GM19023 (cell line): ENCODE measurements at regions not wholly inside any gene's neighbourhood (a gene's known extent, or its start where the extent isn't known, plus 50 kb on each side); places are given as distances from the start of the nearest gene placed in this dataset.
"Not testable (repeated sequence)": the region's sequence is repeated elsewhere in the genome, so short reads cannot be mapped to it uniquely, and the experiment has no call there.

Experiments
- ATAC-seq: cut with Tn5 transposase; IDR thresholded peaks from one replicate; pipeline ENCODE4 v1.9.1; 2021; ENCODE audit warnings: mild to moderate bottlenecking, moderate library complexity; ENCODE audit not compliant: unreplicated experiment

- ATAC-seq: no peak
These were observed 1010.8 kb downstream of the OTOL1 start for GRCh38 chr3:162507397-162507796.

GRCh38 chr3:162512488-162512887 is 1015.9 kb downstream of the OTOL1 start:
- ATAC-seq: no peak

GRCh38 chr3:162517110-162517509 is 1020.5 kb downstream of the OTOL1 start:
- ATAC-seq: no peak

- no peak for ATAC-seq
These were observed 1025.1 kb downstream of the OTOL1 start for GRCh38 chr3:162521669-162522068.

- no peak for ATAC-seq
These were observed 1028.6 kb downstream of the OTOL1 start for GRCh38 chr3:162525066-162525742.

DNA sequence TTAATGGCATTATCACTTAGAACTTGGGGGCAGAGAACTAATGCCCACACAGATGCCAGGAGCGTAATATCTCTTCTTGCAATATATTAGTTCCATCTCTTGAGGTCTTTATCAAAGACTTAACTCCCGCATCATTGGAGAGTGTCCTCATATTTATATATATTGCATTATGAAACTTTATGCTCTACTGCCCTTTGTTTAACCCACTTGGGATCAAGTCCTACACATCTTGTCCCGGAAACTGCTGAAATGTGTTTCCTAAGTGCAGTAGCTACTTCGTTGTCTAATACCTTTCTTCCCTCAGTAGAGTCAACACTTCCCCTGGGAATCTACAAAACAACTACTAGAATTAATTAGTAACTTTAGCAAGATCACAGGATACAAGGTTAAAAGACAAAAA is 1029.2 kb downstream of the OTOL1 start:
- ATAC-seq: no peak

GRCh38 chr3:162534431-162534830 is 1037.8 kb downstream of the OTOL1 start:
- no peak for ATAC-seq

DNA sequence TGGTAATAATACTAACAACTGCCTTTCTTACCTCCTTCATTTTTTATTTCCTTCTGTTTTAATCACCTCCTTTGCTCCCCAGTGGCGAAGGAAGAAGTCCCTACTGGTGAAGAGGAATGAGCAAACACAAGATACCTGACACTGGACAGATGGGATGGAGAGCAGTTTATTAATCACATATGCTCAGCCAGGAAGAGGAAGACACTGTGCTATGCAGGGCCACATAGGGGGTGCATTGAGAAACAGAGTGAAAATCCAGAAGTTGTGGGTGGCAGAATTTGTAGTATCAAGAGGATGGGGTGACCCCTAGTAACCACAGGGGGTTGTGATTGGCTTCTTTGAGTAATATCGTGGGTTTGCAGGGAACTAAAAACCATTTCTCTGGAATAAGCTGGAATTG is 1041.9 kb downstream of the OTOL1 start:
- ATAC-seq: no peak

GRCh38 chr3:162538906-162539305 is 1042.3 kb downstream of the OTOL1 start:
- ATAC-seq: no peak

- no peak for ATAC-seq
These were observed 1043.8 kb downstream of the OTOL1 start for GRCh38 chr3:162540421-162540820.

DNA sequence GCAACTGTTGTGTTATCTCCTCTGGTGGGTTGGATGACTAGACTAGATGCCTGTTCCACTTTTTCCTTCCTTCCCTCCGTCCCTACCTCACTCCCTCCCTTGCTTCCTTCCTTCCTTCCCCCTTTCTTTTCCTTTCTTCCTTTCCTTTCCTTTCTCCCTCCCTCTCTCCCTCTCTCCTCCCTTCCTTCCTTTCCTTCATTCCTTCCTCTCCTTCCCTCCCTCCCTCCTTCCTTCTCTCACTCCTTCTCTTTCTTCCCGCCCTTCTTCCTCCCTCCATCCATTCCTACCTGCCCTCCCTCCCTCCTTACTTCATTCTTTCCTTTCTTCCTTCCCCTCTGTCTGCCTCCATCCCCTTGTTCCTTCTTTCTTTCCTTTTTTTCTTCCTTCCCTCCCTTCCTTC is 1045.3 kb downstream of the OTOL1 start:
- no peak for ATAC-seq

GRCh38 chr3:162544246-162544645 is 1047.6 kb downstream of the OTOL1 start:
- ATAC-seq: no peak

GRCh38 chr3:162546910-162547309 is 1050.3 kb downstream of the OTOL1 start:
- no peak for ATAC-seq

- ATAC-seq: no peak
These were observed 1050.7 kb downstream of the OTOL1 start for GRCh38 chr3:162547321-162547720.

GRCh38 chr3:162555761-162556160 is 1059.2 kb downstream of the OTOL1 start:
- ATAC-seq: no peak

DNA sequence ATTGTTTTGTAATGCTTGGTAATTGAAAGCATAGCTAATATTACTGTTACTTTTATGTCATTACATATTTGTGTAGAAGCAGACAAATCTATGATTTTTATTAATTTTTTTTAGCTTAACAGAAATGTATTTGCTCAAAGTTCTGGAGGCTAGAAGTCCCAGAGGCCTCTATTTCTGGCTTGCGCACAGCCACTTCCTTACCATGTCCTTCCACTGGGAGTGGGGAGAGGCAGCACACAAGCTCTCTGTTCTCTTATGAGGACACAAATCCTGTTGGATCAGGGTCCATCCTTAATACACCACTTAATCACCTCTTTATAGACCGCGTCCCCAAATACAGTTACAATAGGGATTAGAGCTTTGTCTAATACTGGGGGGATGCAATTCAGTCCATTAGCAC is 1061.4 kb downstream of the OTOL1 start:
- ATAC-seq: no peak

DNA sequence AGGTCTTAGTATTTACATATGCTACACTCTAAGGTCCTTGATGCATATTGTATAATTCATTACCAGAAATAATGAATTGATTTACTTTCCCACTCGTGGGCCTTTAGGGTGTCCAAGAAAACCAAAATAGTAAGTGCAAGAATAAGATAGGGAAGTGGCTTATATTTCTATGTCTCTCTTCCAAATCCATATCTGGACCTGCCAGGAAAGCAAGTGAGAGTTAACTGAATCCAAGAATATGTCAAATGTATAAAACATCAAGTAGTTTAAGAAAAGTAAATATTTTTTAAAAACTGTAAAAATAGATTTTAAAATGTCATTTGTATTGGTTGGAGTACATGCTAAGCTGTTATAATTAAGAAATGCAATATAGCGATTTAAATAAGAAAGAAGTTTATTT is 1072.1 kb downstream of the OTOL1 start:
- no peak for ATAC-seq

GRCh38 chr3:162569314-162569713 is 1072.7 kb downstream of the OTOL1 start:
- no peak for ATAC-seq

GRCh38 chr3:162584986-162585385 is 1088.4 kb downstream of the OTOL1 start:
- ATAC-seq: no peak

DNA sequence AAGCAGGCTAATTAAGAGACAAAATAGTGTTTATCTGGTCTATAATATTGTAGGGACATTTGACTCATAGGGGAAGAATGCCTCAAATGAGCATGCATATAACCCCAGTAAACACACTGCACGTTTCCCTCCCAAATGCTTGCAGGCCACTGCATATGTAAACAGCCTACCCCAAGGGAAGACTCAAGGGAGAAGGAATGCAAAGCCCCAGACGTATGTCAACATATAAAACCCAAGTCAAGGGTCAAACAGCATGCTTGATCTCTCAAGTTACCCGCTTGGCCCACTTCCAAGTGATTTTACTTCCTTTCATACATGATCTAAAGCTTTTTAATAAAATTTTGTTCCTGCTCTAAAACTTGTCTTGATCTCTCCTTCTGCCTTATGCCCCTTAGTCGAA is 1090.0 kb downstream of the OTOL1 start:
- no peak for ATAC-seq

DNA sequence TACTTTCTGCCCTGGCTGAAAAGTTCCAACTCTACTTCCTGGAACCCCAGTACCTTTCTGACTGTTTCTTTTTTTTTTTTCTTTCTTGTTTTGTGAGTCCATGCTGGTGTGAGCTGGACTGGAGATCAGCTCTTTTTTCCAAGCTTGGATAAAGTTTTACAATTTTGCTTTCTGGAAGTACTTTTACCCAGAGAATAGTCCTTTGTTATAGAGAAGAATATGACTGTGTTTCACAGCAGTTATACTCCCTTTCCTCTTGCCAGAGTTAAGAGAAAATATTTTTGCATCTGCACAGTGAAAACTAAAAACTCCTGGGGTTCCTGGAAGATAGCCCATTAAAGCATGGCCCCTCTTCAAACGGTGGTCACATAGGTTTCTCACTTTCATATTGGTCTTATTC is 1100.6 kb downstream of the OTOL1 start:
- no peak for ATAC-seq

GRCh38 chr3:162598500-162598899 is 1101.9 kb downstream of the OTOL1 start:
- ATAC-seq: not testable (repeated sequence)

DNA sequence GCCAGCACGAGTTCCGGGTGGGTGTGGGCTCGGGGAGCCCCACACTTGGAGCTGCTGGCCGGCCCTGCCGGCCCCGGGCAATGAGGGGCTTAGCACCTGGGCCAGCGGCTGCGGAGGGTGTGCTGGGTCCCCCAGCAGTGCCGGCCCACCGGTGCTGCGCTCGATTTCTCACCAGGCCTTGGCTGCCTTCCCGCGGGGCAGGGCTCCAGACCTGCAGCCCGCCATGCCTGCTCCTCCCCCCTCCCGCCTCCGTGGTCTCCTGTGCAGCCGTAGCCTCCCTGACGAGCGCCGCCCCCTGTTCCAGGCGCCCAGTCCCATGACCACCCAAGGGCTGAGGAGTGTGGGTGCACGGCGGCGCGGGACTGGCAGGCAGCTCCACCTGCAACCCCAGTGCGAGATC is 1103.1 kb downstream of the OTOL1 start:
- not testable (repeated sequence) for ATAC-seq
